ENCODE measurements at regions not wholly inside any gene's neighbourhood (a gene's known extent, or its start where the extent isn't known, plus 50 kb on each side); places are given as distances from the start of the nearest gene placed in this dataset.

GRCh38 chr1:117267232-117267774 is 56.6 kb upstream of the VTCN1 start:
- TF ChIP-seq CTCF (IDR thresholded peaks at IDR 0.05; ENCODE audit: control extremely low read depth in 1 of 3, insufficient read depth in 1 of 3, low read depth in 1 of 3, low read length in 3 of 3) (no peak), POLR2A (IDR thresholded peaks at IDR 0.05; ENCODE audit: control extremely low read depth in 1 of 2, low read depth in 2 of 2, low read length in 2 of 2) (no peak), MAX (IDR thresholded peaks at IDR 0.05) (no peak), RFX5 (IDR thresholded peaks at IDR 0.05; ENCODE audit: borderline replicate concordance, low read depth, low read length) (no peak), CREB1 (IDR thresholded peaks at IDR 0.05) (no peak), KDM1A (IDR thresholded peaks at IDR 0.05; ENCODE audit: borderline replicate concordance, low read length) (no peak), ATF3 (IDR thresholded peaks at IDR 0.05; ENCODE audit: insufficient read depth, low read depth, low read length) (no peak), SIX5 (IDR thresholded peaks at IDR 0.05; ENCODE audit: low read depth, low read length) (no peak), SRF (IDR thresholded peaks at IDR 0.05; ENCODE audit: low read depth, low read length) (no peak), POLR2AphosphoS5 (IDR thresholded peaks at IDR 0.05; ENCODE audit: low read depth, low read length) (no peak), CEBPB (IDR thresholded peaks at IDR 0.05; ENCODE audit: low read depth, low read length) (no peak), TAF1 (IDR thresholded peaks at IDR 0.05; ENCODE audit: low read depth, low read length) (no peak), BACH1 (IDR thresholded peaks at IDR 0.05; ENCODE audit: low read length) (no peak), GTF2F1 (IDR thresholded peaks at IDR 0.05; ENCODE audit: borderline replicate concordance, low read depth, low read length) (no peak)
